DMS 273 treated with DMSO at 0.1 percent for 48 hours (cell line): ENCODE measurements at regions not wholly inside any gene's neighbourhood (a gene's known extent, or its start where the extent isn't known, plus 50 kb on each side); places are given as distances from the start of the nearest gene placed in this dataset.
"Not testable (repeated sequence)": the region's sequence is repeated elsewhere in the genome, so short reads cannot be mapped to it uniquely, and the experiment has no call there.

Experiments
- DNase-seq: peaks from one replicate; lab custom pipeline; 2025; lab: John Stamatoyannopoulos, UW

DNA sequence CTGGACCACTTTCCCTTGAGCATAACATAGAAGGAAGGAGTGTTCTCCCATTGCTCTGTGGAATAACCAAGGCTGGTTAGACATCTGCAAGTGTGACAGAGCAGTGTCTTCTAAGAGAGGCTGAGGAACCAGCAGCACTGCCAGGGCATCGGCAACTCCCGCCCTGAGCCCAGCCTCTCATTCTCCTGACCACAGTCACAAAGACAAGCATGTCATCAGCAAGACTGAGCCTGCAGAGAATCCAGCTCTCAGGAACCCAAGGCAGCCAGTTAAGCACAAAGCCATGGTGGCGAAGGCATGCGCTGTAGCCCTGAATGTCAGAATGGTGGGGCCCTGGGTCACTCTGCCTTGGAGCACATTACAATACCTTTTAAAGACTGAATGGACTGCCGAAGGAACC, 253.9 kb downstream of the AGTPBP1 start:
- no peak for DNase-seq

DNA sequence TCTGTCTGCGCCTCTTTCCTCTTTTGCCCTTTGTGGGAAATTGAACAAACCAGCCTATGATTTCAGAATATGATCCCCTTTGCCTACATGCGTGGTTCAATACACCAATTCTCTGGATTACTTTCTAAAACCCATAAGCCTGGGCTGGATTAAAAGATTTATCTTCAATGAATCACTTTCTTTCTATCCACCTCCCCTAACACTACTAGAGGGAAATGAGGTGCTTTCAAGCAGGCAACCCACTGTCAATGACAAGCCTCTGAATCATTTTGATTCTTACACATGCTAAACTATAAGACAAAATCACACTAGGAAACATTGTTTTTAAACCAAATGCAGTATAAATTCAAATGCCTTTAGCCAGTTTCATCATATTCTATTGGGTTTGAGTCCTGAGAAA, 257.5 kb downstream of the AGTPBP1 start:
- no peak for DNase-seq

DNA sequence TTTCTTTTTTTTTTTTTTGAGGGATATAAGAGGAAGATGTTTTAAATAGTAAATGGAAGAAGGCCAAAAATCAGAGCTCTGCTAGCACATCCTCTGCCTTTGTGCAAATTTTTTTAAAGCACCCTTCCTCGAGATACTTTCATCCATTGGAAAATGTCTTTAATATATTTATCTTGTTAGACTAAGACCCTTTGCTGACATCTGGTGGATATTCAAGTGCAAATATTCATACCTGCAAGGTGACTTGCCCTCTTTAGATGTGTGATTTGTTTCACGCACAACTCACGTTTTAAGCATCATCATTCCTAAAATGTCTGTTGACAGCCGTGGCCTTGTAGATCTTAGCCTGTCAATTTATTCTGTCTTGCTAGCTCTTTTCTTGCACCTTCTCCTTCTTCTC, 258.5 kb downstream of the AGTPBP1 start:
- DNase-seq = no peak

DNA sequence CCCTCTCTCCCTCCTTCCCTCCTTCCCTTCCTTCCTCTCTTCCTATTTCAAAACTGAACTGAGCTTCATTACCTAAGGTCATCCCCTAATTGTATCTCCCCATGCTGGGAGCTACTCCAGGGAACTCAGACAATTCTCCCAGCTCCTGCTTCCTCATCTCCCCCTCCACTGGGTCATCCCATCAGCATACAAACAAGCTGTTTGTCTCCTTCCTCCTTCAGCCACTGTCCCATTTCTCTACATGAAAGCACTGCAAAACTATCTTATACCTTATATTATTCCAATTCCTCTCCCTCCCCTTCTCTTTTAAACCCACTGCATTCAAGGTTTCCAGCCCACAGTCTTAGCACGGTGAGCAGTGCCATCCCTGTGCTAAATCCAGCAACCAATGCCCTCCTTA, 262.4 kb downstream of the AGTPBP1 start:
- DNase-seq = no peak

DNA sequence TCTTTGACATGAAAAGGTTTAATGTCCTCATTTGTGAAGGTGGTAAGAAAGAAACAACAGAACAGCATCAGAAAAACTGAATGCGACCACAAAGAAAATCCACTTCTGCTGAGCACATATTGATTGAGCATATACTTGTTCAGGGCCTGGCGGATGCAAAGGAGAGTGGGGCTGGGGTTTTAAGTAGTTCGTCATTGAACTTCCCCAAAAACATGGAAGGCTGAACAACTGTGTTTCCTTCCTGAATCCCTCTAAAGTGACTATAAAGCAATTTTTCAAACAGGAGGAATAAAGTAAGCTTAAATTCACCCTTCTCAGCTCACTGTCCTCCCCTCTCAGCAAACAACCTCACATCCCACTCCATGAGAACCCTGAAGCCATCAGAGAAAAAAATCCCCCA, 262.9 kb downstream of the AGTPBP1 start:
- no peak for DNase-seq

DNA sequence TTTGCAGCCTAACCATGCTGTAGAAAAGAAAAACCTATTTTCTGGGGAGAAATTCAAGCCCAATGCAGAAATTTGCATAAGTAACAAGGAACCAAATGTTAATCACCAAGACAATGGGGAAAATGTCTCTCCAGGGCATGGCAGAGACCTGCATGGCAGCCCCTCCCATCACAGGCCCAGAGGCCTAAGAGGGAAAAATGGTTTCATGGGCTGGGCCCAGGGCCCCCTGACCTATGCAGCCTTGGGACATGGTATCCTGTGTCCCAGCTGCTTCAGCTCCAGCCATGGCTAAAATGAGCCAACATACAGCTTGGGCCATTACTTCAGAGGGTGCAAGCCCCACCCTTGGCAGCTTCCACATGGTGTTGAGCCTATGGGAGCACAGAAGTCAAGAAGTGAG, 266.9 kb downstream of the AGTPBP1 start:
- not testable (repeated sequence) for DNase-seq

DNA sequence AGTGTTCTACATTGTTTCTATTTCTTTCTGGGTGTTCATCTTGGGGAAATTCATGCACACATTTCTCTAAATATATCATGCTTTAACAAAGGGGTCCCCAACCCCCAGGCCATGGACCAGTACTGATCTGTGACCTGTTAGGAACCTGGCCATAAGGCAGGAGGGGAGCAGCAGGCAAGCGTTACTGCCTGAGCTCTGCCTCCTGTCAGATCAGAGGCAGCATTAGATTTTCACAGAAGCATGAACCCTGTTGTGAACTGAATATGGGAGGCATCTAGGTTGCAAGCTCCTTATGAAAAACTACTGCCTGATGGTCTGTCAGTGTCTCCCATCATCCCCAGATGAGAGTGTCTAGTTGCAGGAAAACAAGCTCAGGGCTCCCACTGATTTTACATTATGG, 270.0 kb downstream of the AGTPBP1 start:
- no peak for DNase-seq

DNA sequence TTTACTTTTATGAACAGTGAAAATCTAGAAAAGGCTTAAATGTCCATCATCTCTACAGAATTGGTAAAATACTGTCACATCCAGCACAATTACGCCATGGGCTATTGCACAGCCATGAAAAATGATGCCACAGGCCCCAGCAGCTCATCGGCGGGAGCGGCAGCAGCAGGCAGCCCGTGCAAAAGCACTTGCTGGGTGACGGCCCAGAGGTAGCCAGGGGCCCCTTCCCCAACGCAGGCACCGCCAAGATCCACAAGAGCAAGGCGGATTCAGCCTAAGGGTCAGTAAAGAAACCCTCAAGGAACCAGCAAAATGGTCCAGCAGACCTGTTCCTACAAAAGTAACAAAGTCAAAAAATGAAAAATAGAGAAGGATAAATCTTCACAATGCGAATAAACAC, 272.7 kb downstream of the AGTPBP1 start:
- DNase-seq = no peak

DNA sequence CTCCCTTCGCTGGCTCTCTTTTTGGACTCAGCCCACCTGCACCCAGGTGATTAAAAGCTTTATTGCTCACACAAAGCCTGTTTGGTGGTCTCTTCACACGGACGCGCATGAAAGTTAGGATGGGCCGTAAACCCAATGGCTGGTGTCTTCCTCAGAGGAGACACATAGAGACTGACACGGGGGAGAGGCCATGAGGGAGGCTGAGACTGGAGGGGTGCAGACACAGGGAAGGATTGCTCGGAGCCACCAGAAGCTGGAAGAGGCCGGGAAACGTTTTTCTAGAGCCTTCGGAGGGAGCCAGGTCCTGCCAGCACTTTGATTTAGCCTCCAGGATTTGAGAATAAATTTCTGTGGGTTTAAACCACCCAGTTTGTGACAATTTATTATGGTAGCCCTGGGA, 274.9 kb downstream of the AGTPBP1 start:
- DNase-seq = no peak

DNA sequence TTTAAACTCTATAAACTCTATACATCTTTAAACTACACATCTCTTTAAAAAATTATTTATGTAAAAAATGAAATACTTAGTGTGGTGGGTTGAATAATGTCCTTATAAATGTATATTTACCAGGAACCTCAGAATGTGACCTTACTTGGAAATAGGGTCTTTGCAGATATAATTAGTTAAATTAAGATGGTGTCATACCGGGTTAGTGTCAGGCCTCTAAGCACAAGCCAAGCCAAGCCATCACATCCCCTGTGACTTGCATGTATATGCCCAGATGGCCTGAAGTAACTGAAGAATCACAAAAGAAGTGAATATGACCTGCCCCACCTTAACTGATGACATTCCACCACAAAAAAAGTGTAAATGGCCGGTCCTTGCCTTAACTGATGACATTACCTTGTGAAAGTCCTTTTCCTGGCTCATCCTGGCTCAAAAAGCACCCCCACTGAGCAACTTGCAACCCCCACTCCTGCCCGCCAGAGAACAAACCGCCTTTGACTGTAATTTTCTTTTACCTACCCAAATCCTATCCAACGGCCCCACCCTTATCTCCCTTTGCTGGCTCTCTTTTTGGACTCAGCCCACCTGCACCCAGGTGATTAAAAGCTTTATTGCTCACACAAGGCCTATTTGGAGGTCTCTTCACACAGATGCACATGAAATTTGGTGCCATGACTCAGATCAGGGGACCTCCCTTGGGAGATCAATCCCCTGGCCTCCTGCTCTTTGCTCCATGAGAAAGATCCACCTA, 283.5 kb downstream of the AGTPBP1 start:
- not testable (repeated sequence) for DNase-seq

DNA sequence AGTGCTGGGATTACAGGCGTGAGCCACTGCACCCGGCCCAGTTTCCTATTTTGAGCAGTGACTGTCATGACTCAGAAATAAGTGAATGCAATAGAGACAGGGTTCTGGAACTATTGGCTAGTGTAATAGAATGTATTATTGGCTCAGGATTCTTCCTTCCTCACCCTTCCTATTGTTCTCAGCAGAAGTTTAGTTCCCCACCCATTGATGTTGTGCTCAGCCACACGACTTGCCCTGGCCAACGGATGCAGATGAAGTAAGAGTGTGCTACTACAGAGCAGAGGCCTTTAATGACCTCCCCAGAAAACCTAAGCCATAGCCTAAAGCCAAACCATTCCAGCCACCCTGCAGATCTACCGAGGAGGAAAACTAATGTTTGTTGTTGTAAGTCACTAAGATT, 287.9 kb downstream of the AGTPBP1 start:
- no peak for DNase-seq

DNA sequence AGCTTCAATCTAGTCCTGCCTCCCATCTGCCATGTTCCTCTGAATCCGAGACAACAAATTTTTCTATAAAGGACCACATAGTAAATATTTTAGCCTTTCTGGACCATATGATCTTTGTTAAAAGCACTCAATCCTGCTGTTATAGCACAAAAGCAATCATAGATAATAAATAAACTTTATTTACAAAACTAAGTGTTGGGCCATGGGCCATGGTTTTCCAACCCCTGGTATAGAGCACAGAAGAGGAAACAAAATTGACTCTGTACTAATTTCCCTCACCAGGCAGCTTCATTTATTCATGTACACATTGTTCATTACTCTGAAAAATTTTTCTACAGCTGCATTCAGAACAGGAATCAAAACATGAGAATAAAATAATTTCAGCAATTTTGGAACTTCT, 288.9 kb downstream of the AGTPBP1 start:
- DNase-seq = no peak

DNA sequence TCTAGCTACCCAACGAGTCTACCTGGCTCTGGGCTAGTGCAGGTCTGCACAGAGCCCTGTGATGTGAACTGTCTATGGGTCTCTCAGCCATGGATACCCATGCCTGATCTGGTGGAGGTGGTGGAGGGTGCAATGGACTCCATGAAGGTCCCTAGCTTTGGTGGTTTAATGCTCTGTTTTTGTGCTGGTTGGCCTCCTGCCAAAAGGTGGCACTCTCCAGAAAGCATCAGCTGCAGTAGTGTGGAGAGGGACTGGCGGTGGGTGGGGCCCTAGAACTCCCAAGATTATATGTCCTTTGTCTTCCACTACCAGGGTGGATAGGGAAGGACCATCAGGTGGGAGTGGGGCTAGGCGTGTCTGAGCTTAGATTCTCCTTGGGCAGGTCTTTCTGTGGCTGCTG, 290.1 kb downstream of the AGTPBP1 start:
- no peak for DNase-seq

DNA sequence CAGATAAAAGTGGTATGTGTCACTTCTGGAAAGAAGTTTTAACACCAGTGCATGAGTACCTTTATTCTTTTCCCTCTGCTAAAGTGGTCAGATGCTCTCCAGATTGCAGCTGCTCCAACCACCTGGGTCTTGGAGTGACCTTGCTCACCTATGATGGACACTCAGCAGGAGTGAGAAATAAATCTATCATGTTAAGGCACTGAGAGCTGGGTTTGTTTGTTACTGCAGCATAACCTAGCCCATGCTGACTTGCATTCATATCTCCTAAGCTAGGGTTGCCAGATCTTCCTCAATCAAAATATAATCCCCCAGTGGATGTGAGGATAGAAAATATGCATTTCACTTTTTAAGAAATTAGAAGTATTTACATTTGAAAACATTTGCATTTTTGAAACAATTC, 295.9 kb downstream of the AGTPBP1 start:
- DNase-seq = no peak

DNA sequence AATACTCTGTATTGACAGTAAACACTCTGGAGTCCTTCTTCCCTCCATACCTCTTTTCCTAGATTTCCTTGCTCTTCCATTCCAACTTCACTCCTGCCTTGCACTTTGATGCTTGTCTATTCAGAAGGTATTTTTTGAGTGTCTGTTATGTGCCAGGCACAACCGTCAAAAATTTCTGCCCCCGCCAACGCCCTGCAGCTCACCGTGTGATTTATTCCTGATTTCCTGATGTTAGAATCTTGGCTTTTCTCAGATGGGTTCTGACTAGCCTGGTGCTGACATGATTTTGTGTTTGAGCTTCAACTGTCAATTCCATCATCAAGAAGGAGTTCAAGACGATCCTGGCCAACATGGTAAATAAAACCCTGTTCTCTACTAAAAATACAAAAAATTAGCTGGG, 297.5 kb downstream of the AGTPBP1 start:
- no peak for DNase-seq

DNA sequence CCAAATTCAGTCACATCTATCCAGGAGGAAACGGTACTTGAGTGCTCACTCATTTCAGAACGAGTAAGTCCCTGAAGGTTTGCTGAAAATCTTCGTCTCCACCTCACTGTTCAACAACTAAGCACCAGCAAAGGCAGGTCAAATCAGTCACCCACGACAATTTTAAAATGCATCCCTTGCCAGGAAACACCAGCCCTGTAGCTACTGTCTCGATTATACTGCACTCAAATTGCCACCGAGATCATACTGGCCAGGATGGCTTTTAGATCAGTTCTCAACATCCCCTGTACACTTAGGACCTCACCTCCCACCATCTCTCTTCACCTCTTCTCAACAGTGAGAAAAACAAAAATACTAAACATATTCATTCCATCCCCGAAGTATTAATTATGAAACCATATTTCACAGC, 298.6 kb downstream of the AGTPBP1 start:
- DNase-seq = no peak

DNA sequence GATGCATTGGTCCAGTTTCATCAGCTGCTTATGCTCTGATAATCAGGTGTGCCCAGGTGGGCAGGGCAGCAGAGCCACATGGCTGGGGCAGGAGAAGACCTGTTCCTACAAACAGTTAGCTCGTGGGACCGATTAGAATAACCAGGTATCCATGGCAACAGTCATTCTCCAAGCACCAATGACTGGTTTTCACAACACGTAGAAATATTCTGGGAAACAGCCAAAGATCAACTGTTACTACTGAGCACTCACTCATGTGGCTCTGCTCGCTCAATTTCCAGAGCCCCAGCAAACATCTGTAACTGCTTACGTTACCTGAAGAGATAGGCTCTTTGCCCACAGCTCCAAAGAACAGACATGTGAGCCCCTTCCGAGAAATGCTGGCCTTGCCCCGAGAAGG, 302.0 kb downstream of the AGTPBP1 start:
- DNase-seq = no peak

DNA sequence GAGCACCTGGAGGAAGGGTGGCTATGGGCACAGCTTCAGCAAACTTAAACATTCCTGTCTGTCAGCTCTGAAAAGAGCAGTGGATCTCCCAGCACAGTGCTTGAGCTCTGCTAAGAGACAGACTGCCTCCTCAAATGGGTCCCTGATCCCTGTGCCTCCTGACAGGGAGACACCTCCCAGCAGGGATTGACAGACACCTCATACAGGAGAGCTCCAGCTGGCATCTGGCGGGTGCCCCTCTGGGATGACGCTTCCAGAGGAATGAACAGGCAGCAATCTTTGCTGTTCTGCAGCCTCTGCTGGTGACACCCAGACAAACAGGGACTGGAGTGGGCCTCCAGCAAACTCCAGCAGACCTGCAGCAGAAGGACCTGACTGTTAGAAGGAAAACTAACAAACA, 307.8 kb downstream of the AGTPBP1 start:
- not testable (repeated sequence) for DNase-seq

DNA sequence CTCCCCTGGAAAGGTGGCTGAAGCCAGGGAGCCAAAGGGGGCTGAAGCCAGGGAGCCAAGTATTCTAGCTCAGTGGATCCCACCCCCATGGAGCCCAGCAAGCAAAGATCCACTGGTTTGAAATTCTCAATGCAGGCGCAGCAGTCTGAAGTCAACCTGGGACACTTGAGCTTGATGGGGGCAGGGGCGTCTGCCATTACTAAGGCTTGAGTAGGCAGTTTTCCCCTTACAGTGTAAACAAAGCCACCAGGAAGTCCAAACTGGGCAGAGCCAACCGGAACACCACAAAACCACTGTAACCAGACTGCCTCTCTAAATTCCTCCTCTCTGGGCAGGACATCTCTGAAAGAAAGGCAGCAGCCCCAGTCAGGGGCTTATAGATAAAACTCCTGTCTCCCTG, 308.2 kb downstream of the AGTPBP1 start:
- DNase-seq = not testable (repeated sequence)

DNA sequence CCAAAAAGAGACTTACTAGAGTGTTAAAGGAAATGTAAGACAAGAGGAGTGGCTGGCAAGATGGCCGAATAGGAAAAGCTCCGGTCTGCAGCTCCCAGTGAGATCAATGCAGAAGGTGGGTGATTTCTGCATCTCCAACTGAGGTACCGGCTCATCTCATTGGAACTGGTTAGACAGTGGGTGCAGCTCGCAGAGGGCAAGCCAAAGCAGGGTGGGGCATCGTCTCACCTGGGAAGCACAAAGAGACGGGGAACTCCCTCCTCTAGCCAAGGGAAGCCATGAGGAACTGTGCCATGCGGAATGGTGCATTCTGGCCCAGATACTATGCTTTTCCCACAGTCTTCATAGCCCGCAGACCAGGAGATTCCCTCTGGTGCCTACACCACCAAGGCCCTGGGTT, 308.7 kb downstream of the AGTPBP1 start:
- DNase-seq = no peak

DNA sequence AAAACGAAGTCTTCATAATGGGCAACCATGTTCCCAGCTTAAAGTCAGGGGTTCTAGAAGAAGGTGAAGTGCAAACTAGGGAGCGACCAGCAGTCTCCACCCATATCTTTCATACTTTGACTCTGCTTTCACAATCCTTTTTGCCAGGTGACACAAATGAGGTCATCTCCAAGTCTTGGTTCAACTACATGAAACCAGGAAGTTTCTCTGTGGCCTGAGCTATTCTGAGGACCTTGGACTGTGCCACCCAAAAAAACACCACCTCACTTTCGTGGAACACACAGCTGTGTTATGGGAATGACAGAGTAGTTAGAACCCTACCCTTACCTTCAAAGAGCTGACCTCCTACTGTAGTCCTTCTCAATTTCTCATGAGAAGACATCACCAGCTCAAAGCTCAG, 309.2 kb downstream of the AGTPBP1 start:
- DNase-seq = no peak

DNA sequence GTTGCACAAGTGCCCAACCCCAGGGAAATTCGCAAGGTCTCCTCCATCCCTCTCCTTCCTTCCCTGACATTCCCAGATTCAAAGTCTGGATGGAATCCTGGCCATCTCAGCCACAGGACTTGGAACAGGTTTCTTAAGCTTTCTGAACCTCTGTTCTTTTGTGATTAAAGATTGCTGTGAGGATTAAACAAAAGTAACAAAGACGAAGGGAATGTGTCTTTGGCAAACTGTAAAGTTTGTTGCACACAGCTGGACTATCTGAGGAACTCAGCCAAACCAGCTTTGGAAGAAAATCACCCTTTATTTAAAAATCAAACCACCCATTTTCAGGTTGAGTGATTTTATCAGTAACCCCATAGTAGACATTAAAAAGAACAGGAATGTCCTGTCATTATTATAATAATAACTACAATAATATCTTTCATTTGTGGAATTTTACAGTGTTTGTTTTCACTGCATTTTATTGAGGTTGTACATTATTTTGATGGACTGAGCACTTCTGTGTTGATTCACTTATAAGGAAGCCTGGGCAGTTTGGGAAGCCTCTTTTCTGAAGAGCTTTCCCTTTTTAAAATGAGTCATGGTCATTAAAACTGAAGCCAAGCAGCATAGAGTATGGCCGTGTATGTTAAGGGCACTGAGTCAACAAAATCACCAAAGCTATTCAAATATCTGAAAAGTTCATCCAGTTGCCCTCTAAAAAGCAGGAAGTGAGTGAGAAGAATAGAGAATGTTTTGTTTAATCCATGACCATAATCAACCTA, 310.2 kb downstream of the AGTPBP1 start:
- no peak for DNase-seq

DNA sequence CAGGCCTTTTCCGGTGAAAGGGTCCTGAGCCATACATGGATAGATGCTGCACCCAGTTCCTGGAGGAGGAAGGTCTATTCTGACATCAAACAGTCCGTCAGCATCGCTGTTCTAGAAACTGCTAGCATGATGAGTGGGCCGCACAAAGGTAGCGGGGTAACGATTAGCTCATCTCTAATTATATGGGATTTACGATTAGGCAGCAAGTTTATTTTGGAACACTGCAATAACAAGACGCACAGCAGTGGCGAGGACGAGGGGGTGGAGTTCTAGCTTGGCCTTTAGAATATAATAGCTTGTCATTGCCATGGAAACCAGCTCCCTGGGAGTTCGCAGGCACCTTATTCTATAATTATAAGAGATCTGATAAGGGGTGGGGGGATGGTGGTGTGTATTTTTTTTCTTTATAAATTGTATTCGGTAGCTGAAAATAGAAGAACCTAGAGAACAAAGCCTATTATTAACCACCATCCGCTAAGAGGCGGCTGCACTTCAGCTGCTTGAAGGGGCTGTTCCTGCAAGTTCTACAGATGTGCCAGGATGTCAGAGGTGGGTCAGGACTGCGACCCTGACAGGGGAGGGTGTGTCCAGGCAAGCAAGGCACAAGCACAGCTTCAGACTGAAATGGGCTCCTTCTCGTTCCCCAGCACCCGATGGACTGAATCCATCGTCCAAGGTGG, 311.0 kb downstream of the AGTPBP1 start:
- DNase-seq = no peak
